Smooth muscle cell (in vitro differentiated cells): ENCODE measurements at regions not wholly inside any gene's neighbourhood (a gene's known extent, or its start where the extent isn't known, plus 50 kb on each side); places are given as distances from the start of the nearest gene placed in this dataset.

Experiments used
- DNase-seq: peaks from one replicate; lab custom pipeline; 2025; ENCODE audit not compliant: unreplicated experiment; lab: John Stamatoyannopoulos, UW
- H2AFZ ChIP-seq: fragments of 200-600 bp; sonication (generic); 2 replicates; pipeline ENCODE4 v1.6.0; 2016; ENCODE audit warnings: antibody characterized with exemption, low read depth, mild to moderate bottlenecking
- H3F3A ChIP-seq: fragments of 200-600 bp; sonication (generic); 2 replicates; pipeline ENCODE4 v1.6.0; 2017; ENCODE audit warnings: antibody characterized with exemption, low read depth
- H3K27ac ChIP-seq: fragments of 200-600 bp; sonication (generic); 2 replicates; pipeline ENCODE4 v1.5.1; 2016; ENCODE audit warnings: low read depth, mild to moderate bottlenecking
- H3K27me3 ChIP-seq: fragments of 200-600 bp; sonication (generic); 2 replicates; pipeline ENCODE4 v1.6.1; 2016; ENCODE audit warnings: low read depth, mild to moderate bottlenecking
- H3K36me3 ChIP-seq: fragments of 200-600 bp; sonication (generic); 2 replicates; pipeline ENCODE4 v1.5.1; 2016; ENCODE audit warnings: low read depth
- H3K4me1 ChIP-seq: fragments of 200-600 bp; sonication (generic); 2 replicates; pipeline ENCODE4 v1.5.1; 2016; ENCODE audit warnings: low read depth
- H3K4me2 ChIP-seq: fragments of 200-600 bp; sonication (generic); 2 replicates; pipeline ENCODE4 v1.6.0; 2016; ENCODE audit warnings: mild to moderate bottlenecking
- H3K4me3 ChIP-seq: fragments of 200-600 bp; sonication (generic); 2 replicates; pipeline ENCODE4 v1.5.1; 2016; ENCODE audit warnings: mild to moderate bottlenecking
- H3K79me2 ChIP-seq: fragments of 200-600 bp; sonication (generic); 2 replicates; pipeline ENCODE4 v1.6.0; 2016; ENCODE audit warnings: low read depth, mild to moderate bottlenecking
- H3K9ac ChIP-seq: fragments of 200-600 bp; sonication (generic); 2 replicates; pipeline ENCODE4 v1.6.0; 2016; ENCODE audit warnings: low read depth
- H3K9me3 ChIP-seq: fragments of 200-600 bp; sonication (generic); replicated peaks from 2 replicates; pipeline ENCODE4 v1.5.1; 2016; ENCODE audit warnings: low read depth
- H4K20me1 ChIP-seq: fragments of 200-600 bp; sonication (generic); 2 replicates; pipeline ENCODE4 v1.6.0; 2016; ENCODE audit warnings: low read depth
- CTCF ChIP-seq: fragments of 200-600 bp; sonication (generic); IDR thresholded peaks from 2 replicates; pipeline ENCODE4 v1.5.1; 2017; ENCODE audit warnings: borderline replicate concordance, mild to moderate bottlenecking, antibody characterized with exemption; ENCODE audit not compliant: insufficient read depth, poor library complexity, severe bottlenecking
- WGBS: methylation state at CpG from one replicate; pipeline ENCODE4 v1.1.7; 2016; ENCODE audit warnings: low lambda C conversion rate; 5-methylcytosine and 5-hydroxymethylcytosine counted together

- no peak for DNase-seq
- WGBS, result 94% methylated on average over 2 of the region's 2 CpGs
- no peak overlapping the region for H2AFZ ChIP-seq
- no peaks in the 10 kb centered on the region for H3F3A ChIP-seq
- TF ChIP-seq CTCF, result no peak
- no peak overlapping the region for H3K4me2 ChIP-seq
- H3K4me1 ChIP-seq, result no peaks in the 10 kb centered on the region
- no peaks in the 10 kb centered on the region for H3K36me3 ChIP-seq
- no peak overlapping the region for H3K9ac ChIP-seq
- no peaks in the 10 kb centered on the region for H3K9me3 ChIP-seq
- H4K20me1 ChIP-seq, result no peaks in the 10 kb centered on the region
- H3K27ac ChIP-seq, result no peak overlapping the region
- no peaks in the 10 kb centered on the region for H3K27me3 ChIP-seq
- no peaks in the 10 kb centered on the region for H3K79me2 ChIP-seq
- H3K4me3 ChIP-seq, result no peak overlapping the region
These were observed 145.8 kb upstream of the AGA start for GRCh38 chr4:177587989-177588388.

GRCh38 chr4:177595386-177595785 lies 153.1 kb upstream of the AGA start:
- H2AFZ ChIP-seq, result no peak overlapping the region
- no peak for DNase-seq
- TF ChIP-seq CTCF, result no peak
- no peaks in the 10 kb centered on the region for H4K20me1 ChIP-seq
- peaks cover 8% of the 10 kb centered on the region for H3K4me1 ChIP-seq
- no peak overlapping the region for H3K27ac ChIP-seq
- H3K9me3 ChIP-seq, result no peaks in the 10 kb centered on the region
- no peaks in the 10 kb centered on the region for H3K79me2 ChIP-seq
- peaks cover 8% of the 10 kb centered on the region for H3F3A ChIP-seq
- H3K4me2 ChIP-seq, result peak overlapping the region; percentile 18
- H3K4me3 ChIP-seq, result no peak overlapping the region
- H3K9ac ChIP-seq, result no peak overlapping the region
- H3K36me3 ChIP-seq, result no peaks in the 10 kb centered on the region
- H3K27me3 ChIP-seq, result no peaks in the 10 kb centered on the region
- 97% methylated on average over 2 of the region's 2 CpGs for WGBS

GRCh38 chr4:177596035-177596434 lies 153.8 kb upstream of the AGA start:
- no peaks in the 10 kb centered on the region for H3K27me3 ChIP-seq
- peak overlapping the region; percentile 18 for H3K4me2 ChIP-seq
- H3K9ac ChIP-seq, result no peak overlapping the region
- 6% methylated on average over 4 of the region's 4 CpGs for WGBS
- H4K20me1 ChIP-seq, result no peaks in the 10 kb centered on the region
- TF ChIP-seq CTCF, result no peak
- H3K9me3 ChIP-seq, result no peaks in the 10 kb centered on the region
- peak overlapping the region; percentile 32 for H2AFZ ChIP-seq
- DNase-seq, result no peak
- H3K36me3 ChIP-seq, result no peaks in the 10 kb centered on the region
- peaks cover 8% of the 10 kb centered on the region for H3K4me1 ChIP-seq
- H3K27ac ChIP-seq, result peak overlapping the region; percentile 72
- H3K79me2 ChIP-seq, result no peaks in the 10 kb centered on the region
- H3K4me3 ChIP-seq, result no peak overlapping the region
- peaks cover 8% of the 10 kb centered on the region for H3F3A ChIP-seq

GRCh38 chr4:177596991-177597390 lies 154.8 kb upstream of the AGA start:
- Histone ChIP-seq H3F3A (peaks cover 8% of the 10 kb centered on the region), H3K9me3 (no peaks in the 10 kb centered on the region), H3K36me3 (no peaks in the 10 kb centered on the region), H3K27ac (no peak overlapping the region), H3K27me3 (no peaks in the 10 kb centered on the region), H3K4me3 (no peak overlapping the region), H3K9ac (no peak overlapping the region), H2AFZ (no peak overlapping the region), H3K4me1 (peaks cover 8% of the 10 kb centered on the region), H3K79me2 (no peaks in the 10 kb centered on the region), H3K4me2 (no peak overlapping the region), H4K20me1 (no peaks in the 10 kb centered on the region)
- 95% methylated on average over 7 of the region's 7 CpGs for WGBS
- DNase-seq, result no peak
- TF ChIP-seq CTCF, result no peak
